SKM-1 (cell line): ENCODE measurements at regions not wholly inside any gene's neighbourhood (a gene's known extent, or its start where the extent isn't known, plus 50 kb on each side); places are given as distances from the start of the nearest gene placed in this dataset.

ENCODE experiments used
- DNase-seq: peaks from one replicate; lab custom pipeline; 2025; ENCODE audit not compliant: unreplicated experiment; lab: John Stamatoyannopoulos, UW

- no peak for DNase-seq
Observed at GRCh38 chr1:234940841-234941240, 187.8 kb downstream of the TOMM20 start.

- DNase-seq, result no peak
Observed at GRCh38 chr1:234938924-234939323, 189.7 kb downstream of the TOMM20 start.

- DNase-seq, result no peak
Observed at GRCh38 chr1:234938135-234938534, 190.5 kb downstream of the TOMM20 start.

- no peak for DNase-seq
Observed at GRCh38 chr1:234936612-234937389, 191.8 kb downstream of the TOMM20 start.

- peak; percentile 50 for DNase-seq
Observed at GRCh38 chr1:234934611-234935033, 194.0 kb downstream of the TOMM20 start.

- DNase-seq, result peak; percentile 64
Observed at GRCh38 chr1:234933475-234933874, 195.2 kb downstream of the TOMM20 start.

- DNase-seq, result no peak
Observed at GRCh38 chr1:234932511-234933430, 195.9 kb downstream of the TOMM20 start.

GRCh38 chr1:234932106-234932505, 196.5 kb downstream of the TOMM20 start:
- DNase-seq, result no peak

- no peak for DNase-seq
Observed at GRCh38 chr1:234931404-234931973, 197.1 kb downstream of the TOMM20 start.

- no peak for DNase-seq
Observed at GRCh38 chr1:234929369-234929768, 199.3 kb downstream of the TOMM20 start.

GRCh38 chr1:234928642-234929041, 200.0 kb downstream of the TOMM20 start:
- no peak for DNase-seq

- no peak for DNase-seq
Observed at GRCh38 chr1:234927971-234928640, 200.5 kb downstream of the TOMM20 start.

GRCh38 chr1:234927312-234927970, 201.2 kb downstream of the TOMM20 start:
- no peak for DNase-seq

- DNase-seq, result no peak
Observed at GRCh38 chr1:234926559-234927311, 201.9 kb downstream of the TOMM20 start.

GRCh38 chr1:234926264-234926558, 202.4 kb downstream of the TOMM20 start:
- no peak for DNase-seq

GRCh38 chr1:234925440-234926263, 203.0 kb downstream of the TOMM20 start:
- no peak for DNase-seq

GRCh38 chr1:234924450-234925355, 203.9 kb downstream of the TOMM20 start:
- no peak for DNase-seq

GRCh38 chr1:234923626-234924025, 205.0 kb downstream of the TOMM20 start:
- no peak for DNase-seq
